K562 (cell line): ENCODE measurements at regions not wholly inside any gene's neighbourhood (a gene's known extent, or its start where the extent isn't known, plus 50 kb on each side); places are given as distances from the start of the nearest gene placed in this dataset.

Experiments
- ATAC-seq: fragments of 200-7000 bp; cut with Tn5 transposase; 3 replicates; pipeline ENCODE4 v1.9.1; 2020; ENCODE audit warnings: moderate library complexity
- BruUV-seq: library from RNA; stranded (reverse); fragments of 400-500 nt; replicated peaks from 2 replicates; lab custom pipeline; 2021; lab: Mats Ljungman, UMichigan
- CTCF ChIA-PET: fragments of 300-600 bp; formaldehyde crosslinking; extraction: SDS; loops from one replicate; lab custom pipeline; 2021; ENCODE audit warnings: low intra/inter-chr PET ratio; lab: Yijun Ruan, JAX
- POLR2A ChIA-PET: fragments of 300-600, 350-650 bp; sonication (Branson Sonifier 250); formaldehyde crosslinking; extraction: SDS; loops from one replicate; lab custom pipeline; 2021; ENCODE audit warnings: antibody characterized with exemption, inconsistent platforms; lab: Yijun Ruan, JAX
- DNase-seq, 4 experiments: peaks; one replicate each; pipeline versions ENCODE4 v3.0.0 to v3.0.0-alpha.2; 2011 to 2018; ENCODE audit warnings: low spot score in 3 of 4, mixed read lengths in 3 of 4; ENCODE audit errors: extremely low read depth in 1 of 4
- FAIRE-seq: peaks from 2 replicates; lab custom pipeline; 2011; peaks lifted over from hg19 to GRCh38; lab: Jason Lieb, UNC
- H2AFZ ChIP-seq: 2 replicates; pipeline ENCODE4 v1.6.0; 2011; ENCODE audit warnings: low read depth, low read length, control low read depth, inconsistent platforms
- H3K27ac ChIP-seq: fragments of 200-600 bp; 3 replicates; pipeline ENCODE4 v1.8.0; 2011; ENCODE audit warnings: low read depth, mild to moderate bottlenecking, control low read depth, inconsistent platforms, low read length, moderate library complexity, mixed read lengths; ENCODE audit errors: extremely low read depth
- H3K27me3 ChIP-seq, 2 experiments: fragments of 300-600 bp in 1 of 2; 2 replicates in 1 of 2; 3 replicates in 1 of 2; pipeline versions ENCODE4 v1.6.0 to v1.8.0; 2011; ENCODE audit warnings: inconsistent platforms in 2 of 2, low read length in 2 of 2, mild to moderate bottlenecking in 1 of 2, mixed read lengths in 1 of 2, moderate library complexity in 1 of 2; ENCODE audit not compliant: control insufficient read depth in 2 of 2, insufficient read depth in 2 of 2
- H3K36me3 ChIP-seq: fragments of 300-600 bp; 3 replicates; pipeline ENCODE4 v1.8.0; 2011; ENCODE audit warnings: mild to moderate bottlenecking, low read length, inconsistent platforms; ENCODE audit not compliant: control insufficient read depth, insufficient read depth
- H3K4me1 ChIP-seq, 2 experiments: fragments of 200-600 bp in 1 of 2; replicated peaks in 1 of 2; 2 replicates in 1 of 2; 3 replicates in 1 of 2; pipeline versions ENCODE4 v1.5.1 to v1.8.0; 2011; ENCODE audit warnings: inconsistent platforms in 2 of 2, low read length in 2 of 2, mild to moderate bottlenecking in 1 of 2, mixed read lengths in 1 of 2, moderate library complexity in 1 of 2; ENCODE audit not compliant: control insufficient read depth in 2 of 2, insufficient read depth in 2 of 2
- H3K4me2 ChIP-seq: 2 replicates; pipeline ENCODE4 v1.6.1; 2011; ENCODE audit warnings: low read length, control low read depth, inconsistent platforms, mixed read lengths; ENCODE audit not compliant: insufficient read depth
- H3K4me3 ChIP-seq: fragments of 200-600 bp; sonication (generic), shearing (Covaris generic); 2 replicates; pipeline ENCODE4 v1.5.1; 2016; ENCODE audit warnings: control low read depth, inconsistent platforms
- H3K79me2 ChIP-seq: fragments of 200-600 bp; 3 replicates; pipeline ENCODE4 v1.8.0; 2011; ENCODE audit warnings: low read length, inconsistent platforms; ENCODE audit not compliant: control insufficient read depth, insufficient read depth
- H3K9ac ChIP-seq, 2 experiments: 2 replicates each; pipeline versions ENCODE4 v1.6.0 to v1.6.1; 2011; ENCODE audit warnings: low read depth in 2 of 2, low read length in 2 of 2, control low read depth in 1 of 2, inconsistent platforms in 1 of 2, mild to moderate bottlenecking in 1 of 2, mixed read lengths in 1 of 2; ENCODE audit not compliant: insufficient read depth in 1 of 2
- H3K9me1 ChIP-seq: one replicate; pipeline ENCODE4 v1.6.0; 2011; ENCODE audit warnings: inconsistent platforms, mild to moderate bottlenecking, low read length, moderate library complexity; ENCODE audit not compliant: control insufficient read depth, insufficient read depth
- H3K9me3 ChIP-seq: replicated peaks from 2 replicates; pipeline ENCODE4 v1.5.1; 2011; ENCODE audit warnings: low read depth, low read length, inconsistent platforms; ENCODE audit not compliant: control insufficient read depth, insufficient read depth
- H4K20me1 ChIP-seq: replicated peaks from 2 replicates; pipeline ENCODE4 v1.6.1; 2011; ENCODE audit warnings: low read length, inconsistent platforms, mixed read lengths; ENCODE audit not compliant: control insufficient read depth, insufficient read depth
- BRF2 ChIP-seq: IDR thresholded peaks from 3 replicates; pipeline ENCODE4 v1.6.1; 2011; ENCODE audit warnings: borderline replicate concordance, mild to moderate bottlenecking; ENCODE audit not compliant: insufficient read length, insufficient read depth
- EP400 ChIP-seq: fragments of 450-650 bp; IDR thresholded peaks from 2 replicates; pipeline ENCODE4 v1.6.1; 2017; ENCODE audit warnings: antibody characterized with exemption, mild to moderate bottlenecking, moderate library complexity
- IRF9 ChIP-seq: fragments of 450-650 bp; IDR thresholded peaks from 2 replicates; pipeline ENCODE4 v1.6.1; 2016; ENCODE audit warnings: missing biosample characterization, missing genetic modification characterization
- MTA1 ChIP-seq: fragments of 450-650 bp; IDR thresholded peaks from 2 replicates; pipeline ENCODE4 v1.6.1; 2017; ENCODE audit warnings: borderline replicate concordance
- NCOA6 ChIP-seq: fragments of 450-650 bp; IDR thresholded peaks from 2 replicates; pipeline ENCODE4 v1.6.1; 2017; ENCODE audit warnings: mild to moderate bottlenecking
- SAP30 ChIP-seq: fragments of 200-600 bp; sonication (generic); IDR thresholded peaks from 2 replicates; pipeline ENCODE4 v1.6.1; 2012; ENCODE audit warnings: borderline replicate concordance, low read depth, mild to moderate bottlenecking, moderate library complexity, low read length, control low read depth, inconsistent platforms; ENCODE audit not compliant: insufficient read depth, poor library complexity, severe bottlenecking
- YY1 ChIP-seq, 3 experiments: IDR thresholded peaks; 2 replicates each; pipeline ENCODE4 v1.6.1; 2011; ENCODE audit warnings: low read length in 2 of 3, mild to moderate bottlenecking in 2 of 3, moderate library complexity in 2 of 3, borderline replicate concordance in 1 of 3, control low read depth in 1 of 3, low read depth in 1 of 3; ENCODE audit not compliant: insufficient read depth in 3 of 3, insufficient replicate concordance in 2 of 3, control insufficient read depth in 1 of 3, insufficient read length in 1 of 3; ENCODE audit errors: extremely low read depth in 1 of 3
- ZBTB11 ChIP-seq, 3 experiments: fragments of 200-800 bp in 1 of 3; fragments of 250-450 bp in 1 of 3; fragments of 450-650 bp in 1 of 3; sonication (Bioruptor Pico) in 1 of 3; sonication (Bioruptor generic) in 1 of 3; formaldehyde crosslinking in 1 of 3; IDR thresholded peaks; 2 replicates each; pipeline versions ENCODE4 v1.6.1 to v1.8.0; 2016 to 2022; ENCODE audit warnings: mild to moderate bottlenecking in 2 of 3, missing genetic modification characterization in 2 of 3, missing compliant biosample characterization in 1 of 3, moderate library complexity in 1 of 3
- ZNF324 ChIP-seq: fragments of 250-450 bp; sonication (Bioruptor Pico); IDR thresholded peaks from 2 replicates; pipeline ENCODE4 v1.4.0; 2020; ENCODE audit warnings: mild to moderate bottlenecking
- WGBS: fragments of 100-300 bp; shearing (Covaris generic); methylation state at CpG from one replicate; pipeline ENCODE4 v1.1.6; 2016; ENCODE audit warnings: low coverage, mixed read lengths; ENCODE audit not compliant: insufficient coverage; ENCODE audit errors: missing lambda C conversion rate; 5-methylcytosine and 5-hydroxymethylcytosine counted together
- in situ Hi-C: fragments of 300-500 bp; cut with MboI; formaldehyde crosslinking; loops from 4 replicates; pipeline ENCODE4 v1.15.0; 2018; ENCODE audit warnings: inconsistent platforms, mixed read lengths
- intact Hi-C: fragments of 100-400 bp; cut with micrococcal nuclease; formaldehyde crosslinking; loops from 2 replicates; pipeline ENCODE4 v1.14.2; 2022

- FAIRE-seq, result no peak
- in situ Hi-C loops, result no loop called here
- H3K4me2 ChIP-seq, result no peak overlapping the region
Observed at GRCh38 chr2:204039298-204039838, 102.8 kb downstream of the ICOS start.

More at GRCh38 chr2:204039298-204039838, 102.8 kb downstream of the ICOS start:
- CTCF ChIA-PET, result no interaction called here
- BruUV-seq, result no TSS peak
- H3K27ac ChIP-seq, result no peak overlapping the region
- no peaks in the 10 kb centered on the region for H4K20me1 ChIP-seq
- no peaks in the 10 kb centered on the region for H3K9me1 ChIP-seq
- H3K4me3 ChIP-seq, result no peak overlapping the region
- no peaks in the 10 kb centered on the region for H3K4me1 ChIP-seq
- H3K36me3 ChIP-seq, result no peaks in the 10 kb centered on the region
- H3K27me3 ChIP-seq, result no peaks in the 10 kb centered on the region
- POLR2A ChIA-PET, result interaction anchor here (1.1 kb wide), 1 partner anchor 70 kb away, joined by 3 read pairs; no protein-coding TSS in a partner anchor
- no peaks in the 10 kb centered on the region for H3K79me2 ChIP-seq
- no peaks in the 10 kb centered on the region for H3K9me3 ChIP-seq
- H3K9ac ChIP-seq, result no peak overlapping the region
- WGBS, result 0% methylated on average over 3 of the region's 3 CpGs
- ATAC-seq, result no peak
- H2AFZ ChIP-seq, result no peak overlapping the region
- TF ChIP-seq EP400 (no peak), ZBTB11 (CRISPR knock-in tag; IDR thresholded peaks at IDR 0.05) (no peak), NCOA6 (no peak), YY1 (IDR thresholded peaks at IDR 0.05; ENCODE audit: borderline replicate concordance in 1 of 3, control insufficient read depth in 1 of 3, extremely low read depth in 1 of 3, insufficient read depth in 3 of 3, insufficient read length in 1 of 3, insufficient replicate concordance in 2 of 3, low read depth in 1 of 3, low read length in 2 of 3) (no peak), IRF9 (tag) (no peak), BRF2 (no peak), SAP30 (no peak), ZNF324 (no peak), MTA1 (no peak)
- intact Hi-C loops, result no loop called here
- DNase-seq, result no peak
